A549 (cell line): ENCODE measurements at regions not wholly inside any gene's neighbourhood (a gene's known extent, or its start where the extent isn't known, plus 50 kb on each side); places are given as distances from the start of the nearest gene placed in this dataset.

Experiments used
- ATAC-seq, 2 experiments: fragments of 200-7000 bp in 1 of 2; fragments of >200 bp in 1 of 2; cut with Nextera tagmentation in 1 of 2; cut with Tn5 transposase in 1 of 2; 3 replicates each; pipeline versions ENCODE4 v1.8.0 to v1.9.1; 2018 to 2020; ENCODE audit warnings: mild to moderate bottlenecking in 1 of 2, moderate library complexity in 1 of 2
- CTCF ChIA-PET: fragments of 300-600 bp; sonication (Branson Sonifier 250); formaldehyde crosslinking; extraction: SDS; loops from one replicate; lab custom pipeline; 2021; ENCODE audit warnings: antibody characterized with exemption, inconsistent platforms; lab: Yijun Ruan, JAX
- POLR2A ChIA-PET: fragments of 350-600 bp; formaldehyde crosslinking; extraction: SDS; loops from one replicate; lab custom pipeline; 2021; ENCODE audit warnings: antibody characterized with exemption, inconsistent platforms; lab: Yijun Ruan, JAX
- DNase-seq, 2 experiments: peaks; one replicate each; pipeline versions ENCODE4 v3.0.0 to v3.0.0-alpha.2; 2011 to 2016; ENCODE audit warnings: low read depth in 1 of 2, low spot score in 1 of 2
- FAIRE-seq: peaks from 2 replicates; lab custom pipeline; 2011; peaks lifted over from hg19 to GRCh38; lab: Jason Lieb, UNC
- H3K27ac ChIP-seq, 2 experiments: fragments of >200 bp; sonication (Bioruptor Twin); formaldehyde crosslinking; 3 replicates each; pipeline ENCODE4 v1.5.1; 2016 to 2017
- H3K4me1 ChIP-seq: fragments of >200 bp; sonication (Bioruptor Twin); formaldehyde crosslinking; 3 replicates; pipeline ENCODE4 v1.6.1; 2016
- H3K4me2 ChIP-seq: fragments of >200 bp; sonication (Bioruptor Twin); formaldehyde crosslinking; 3 replicates; pipeline ENCODE4 v1.6.1; 2016
- H3K4me3 ChIP-seq: fragments of >200 bp; sonication (Bioruptor Twin); formaldehyde crosslinking; 3 replicates; pipeline ENCODE4 v1.5.1; 2016
- H3K9me3 ChIP-seq: fragments of >200 bp; sonication (Bioruptor Twin); formaldehyde crosslinking; 3 replicates; pipeline ENCODE4 v1.6.1; 2016
- BCL3 ChIP-seq: fragments of >200 bp; sonication (Bioruptor Twin); formaldehyde crosslinking; IDR thresholded peaks from 3 replicates; pipeline ENCODE4 v1.6.1; 2016
- CHD4 ChIP-seq: fragments of 200-600 bp; sonication (generic); IDR thresholded peaks from 2 replicates; pipeline ENCODE4 v1.6.1; 2016; ENCODE audit warnings: antibody characterized with exemption, mild to moderate bottlenecking, borderline replicate concordance
- E2F6 ChIP-seq: IDR thresholded peaks from 2 replicates; pipeline ENCODE4 v1.6.1; 2012; ENCODE audit warnings: low read depth, borderline replicate concordance
- EHF ChIP-seq: fragments of 250-450 bp; sonication (Bioruptor Pico); IDR thresholded peaks from 2 replicates; pipeline ENCODE4 v1.5.0; 2020; ENCODE audit warnings: mild to moderate bottlenecking
- EHMT2 ChIP-seq: fragments of 200-600 bp; sonication (generic); IDR thresholded peaks from 2 replicates; pipeline ENCODE4 v1.6.1; 2016; ENCODE audit warnings: antibody characterized with exemption, low read depth, mild to moderate bottlenecking, moderate library complexity
- ELK1 ChIP-seq: fragments of 150-350 bp; IDR thresholded peaks from 2 replicates; pipeline ENCODE4 v1.6.1; 2014; ENCODE audit warnings: low read depth, mild to moderate bottlenecking, low read length
- FOSB ChIP-seq: fragments of 250-450 bp; sonication (Bioruptor Pico); IDR thresholded peaks from 2 replicates; pipeline ENCODE4 v1.5.0; 2020; ENCODE audit warnings: mild to moderate bottlenecking, moderate library complexity
- FOSL2 ChIP-seq, 2 experiments: fragments of 450-650 bp in 1 of 2; fragments of >200 bp in 1 of 2; sonication (Bioruptor Twin) in 1 of 2; formaldehyde crosslinking; IDR thresholded peaks; 2 replicates each; pipeline versions ENCODE4 v1.5.0 to v1.6.1; 2016 to 2020; ENCODE audit warnings: mild to moderate bottlenecking in 1 of 2, moderate library complexity in 1 of 2
- FOXS1 ChIP-seq: fragments of 250-450 bp; sonication (Bioruptor Pico); IDR thresholded peaks from 2 replicates; pipeline ENCODE4 v1.5.0; 2020; ENCODE audit warnings: mild to moderate bottlenecking, moderate library complexity
- GATA3 ChIP-seq: IDR thresholded peaks from 2 replicates; pipeline ENCODE4 v1.6.1; 2012; ENCODE audit warnings: borderline replicate concordance
- HDAC2 ChIP-seq: fragments of 200-600 bp; sonication (generic); IDR thresholded peaks from 2 replicates; pipeline ENCODE4 v1.6.1; 2016
- HES2 ChIP-seq: fragments of >200 bp; sonication (Bioruptor Twin); formaldehyde crosslinking; IDR thresholded peaks from 2 replicates; pipeline ENCODE4 v1.6.1; 2016
- JUN ChIP-seq, 2 experiments: fragments of >200 bp; sonication (Bioruptor Twin); formaldehyde crosslinking; IDR thresholded peaks; 2 replicates in 1 of 2; 3 replicates in 1 of 2; pipeline ENCODE4 v1.6.1; 2016 to 2017
- JUNB ChIP-seq: fragments of >200 bp; sonication (Bioruptor Twin); formaldehyde crosslinking; IDR thresholded peaks from 2 replicates; pipeline ENCODE4 v1.6.1; 2016
- KDM1A ChIP-seq: fragments of 200-600 bp; sonication (generic); IDR thresholded peaks from 2 replicates; pipeline ENCODE4 v1.6.1; 2016; ENCODE audit warnings: low read depth, mild to moderate bottlenecking
- PBX3 ChIP-seq: IDR thresholded peaks from 2 replicates; pipeline ENCODE4 v1.6.1; 2012
- PHF8 ChIP-seq: fragments of 200-600 bp; sonication (generic); IDR thresholded peaks from 2 replicates; pipeline ENCODE4 v1.6.1; 2016; ENCODE audit warnings: low read depth, mild to moderate bottlenecking, antibody characterized with exemption, moderate library complexity, borderline replicate concordance
- RARB ChIP-seq: fragments of 250-450 bp; sonication (Bioruptor Pico); IDR thresholded peaks from 2 replicates; pipeline ENCODE4 v1.8.0; 2021; ENCODE audit warnings: mild to moderate bottlenecking, moderate library complexity
- RFX5 ChIP-seq: fragments of 450-650 bp; IDR thresholded peaks from 2 replicates; pipeline ENCODE4 v1.7.1; 2014; ENCODE audit warnings: antibody characterized with exemption, mild to moderate bottlenecking, moderate library complexity
- RNF2 ChIP-seq: fragments of 200-600 bp; sonication (generic); IDR thresholded peaks from 2 replicates; pipeline ENCODE4 v1.6.1; 2016; ENCODE audit warnings: low read depth, mild to moderate bottlenecking, antibody characterized with exemption, moderate library complexity, borderline replicate concordance
- SMC3 ChIP-seq: fragments of >200 bp; sonication (Bioruptor Twin); formaldehyde crosslinking; IDR thresholded peaks from 3 replicates; pipeline ENCODE4 v1.6.1; 2018; ENCODE audit warnings: inconsistent platforms
- SREBF2 ChIP-seq: fragments of 450-650 bp; IDR thresholded peaks from 2 replicates; pipeline ENCODE4 v1.6.1; 2014; ENCODE audit warnings: mild to moderate bottlenecking, moderate library complexity
- TFCP2L1 ChIP-seq: fragments of 250-450 bp; sonication (Bioruptor Pico); IDR thresholded peaks from 2 replicates; pipeline ENCODE4 v1.5.0; 2021; ENCODE audit warnings: mild to moderate bottlenecking
- USF2 ChIP-seq: fragments of 450-650 bp; IDR thresholded peaks from 2 replicates; pipeline ENCODE4 v1.6.1; 2014; ENCODE audit warnings: antibody characterized with exemption
- ZFP36 ChIP-seq: fragments of 450-650 bp; IDR thresholded peaks from 2 replicates; pipeline ENCODE4 v1.6.1; 2014; ENCODE audit warnings: borderline replicate concordance; ENCODE audit not compliant: partially characterized antibody
- ZNF302 ChIP-seq: fragments of 250-450 bp; sonication (Bioruptor Pico); IDR thresholded peaks from 2 replicates; pipeline ENCODE4 v1.9.0; 2021; ENCODE audit warnings: inconsistent platforms, mild to moderate bottlenecking, moderate library complexity
- ZSCAN20 ChIP-seq: fragments of 250-450 bp; sonication (Bioruptor Pico); IDR thresholded peaks from 2 replicates; pipeline ENCODE4 v1.8.0; 2022; ENCODE audit warnings: mild to moderate bottlenecking, moderate library complexity
- WGBS: methylation state at CpG from one replicate; pipeline ENCODE4 v1.1.6; 2017; ENCODE audit errors: missing lambda C conversion rate; 5-methylcytosine and 5-hydroxymethylcytosine counted together

- H3K9me3 ChIP-seq = no peaks in the 10 kb centered on the region; the same call in 2 of the 3 replicates
- DNase-seq = no peak
- FAIRE-seq = no peak
- no peak overlapping the region for H3K4me3 ChIP-seq
- POLR2A ChIA-PET = no interaction called here
- peak overlapping the region; percentile 28; the same call in 2 of the 3 replicates for H3K4me2 ChIP-seq
- H3K27ac ChIP-seq = no peak overlapping the region
- no peaks in the 10 kb centered on the region for H3K4me1 ChIP-seq
- TF ChIP-seq ZNF302 (CRISPR knock-in tag) (no peak), RARB (CRISPR knock-in tag) (no peak), CHD4 (no peak), EHF (no peak), PHF8 (no peak), E2F6 (no peak), RNF2 (no peak), FOXS1 (no peak), GATA3 (no peak), RFX5 (no peak), JUN (IDR thresholded peaks at IDR 0.05) (no peak), FOSB (CRISPR knock-in tag) (no peak), PBX3 (no peak), FOSL2 (IDR thresholded peaks at IDR 0.05) (no peak), FOSL2 (CRISPR knock-in tag; IDR thresholded peaks at IDR 0.05) (no peak)
- ATAC-seq = peak in 1 of 2 experiments; percentile 30; a peak in 1 of 6 replicates
- CTCF ChIA-PET = interaction anchor here (5.5 kb wide), 1 partner anchor 10 kb away, joined by 30 read pairs; no protein-coding TSS in a partner anchor
- WGBS = 28% methylated on average over 8 of the region's 8 CpGs
These were observed 91.5 kb upstream of the CALN1 start for GRCh38 chr7:72503644-72504043.

GRCh38 chr7:72494807-72495206 is 82.7 kb upstream of the CALN1 start:
- POLR2A ChIA-PET = no interaction called here
- H3K4me1 ChIP-seq = no peaks in the 10 kb centered on the region
- peaks cover 8% of the 10 kb centered on the region; the same call in 2 of the 3 replicates for H3K9me3 ChIP-seq
- no peak overlapping the region for H3K27ac ChIP-seq
- no peak overlapping the region for H3K4me3 ChIP-seq
- ATAC-seq (no peak), FAIRE-seq (no peak), DNase-seq (no peak)
- no peak overlapping the region for H3K4me2 ChIP-seq
- TF ChIP-seq ZFP36 (no peak), TFCP2L1 (CRISPR knock-in tag) (no peak), SMC3 (no peak), KDM1A (no peak), HES2 (no peak), HDAC2 (no peak), ZNF302 (CRISPR knock-in tag) (no peak), CHD4 (no peak), EHMT2 (no peak), USF2 (no peak), ZSCAN20 (CRISPR knock-in tag) (no peak), BCL3 (no peak), ELK1 (no peak), JUNB (no peak), SREBF2 (no peak)
- CTCF ChIA-PET = interaction anchor here (0.6 to 3.1 kb wide), 21 partner anchors 10 to 759 kb away, joined by 3 to 30 read pairs (median 4); no protein-coding TSS in a partner anchor
- WGBS = 0% methylated on average over 2 of the region's 2 CpGs
